ENCODE measurements at regions not wholly inside any gene's neighbourhood (a gene's known extent, or its start where the extent isn't known, plus 50 kb on each side); places are given as distances from the start of the nearest gene placed in this dataset.

- no peak for DNase-seq (ENCODE audit: low spot score)
These were observed 163.3 kb upstream of the NABP1 start for GRCh38 chr2:191514613-191515012.

GRCh38 chr2:191515551-191515950, 162.4 kb upstream of the NABP1 start:
- no peak for DNase-seq (ENCODE audit: low spot score)

- no peak for DNase-seq (ENCODE audit: low spot score)
These were observed 161.7 kb upstream of the NABP1 start for GRCh38 chr2:191516260-191516659.

- peak; percentile 16 for DNase-seq (ENCODE audit: low spot score)
These were observed 156.2 kb upstream of the NABP1 start for GRCh38 chr2:191521608-191522208.

GRCh38 chr2:191522478-191523120, 155.3 kb upstream of the NABP1 start:
- no peak for DNase-seq (ENCODE audit: low spot score)

DNA sequence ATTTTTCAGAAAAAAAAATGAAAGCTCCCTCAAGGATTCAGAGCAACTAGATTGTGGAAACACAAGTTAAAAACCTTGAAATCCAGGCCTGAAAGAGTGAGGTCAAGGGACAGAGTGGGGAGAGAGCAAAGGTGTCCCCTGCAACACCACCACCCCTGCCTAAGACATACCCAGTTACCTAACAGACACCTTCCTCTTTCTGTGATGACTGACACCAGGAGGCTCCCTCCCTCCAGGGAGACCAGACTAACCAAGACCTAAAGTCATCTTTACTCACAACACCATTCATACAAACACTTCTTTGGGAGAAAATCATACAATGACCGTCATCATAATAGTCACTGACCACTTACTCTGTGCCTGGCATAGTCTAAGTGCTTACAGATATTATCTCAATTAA, 151.8 kb upstream of the NABP1 start:
- no peak for DNase-seq (ENCODE audit: low spot score)

GRCh38 chr2:191526536-191526935, 151.4 kb upstream of the NABP1 start:
- no peak for DNase-seq (ENCODE audit: low spot score)

GRCh38 chr2:191526953-191527556, 150.9 kb upstream of the NABP1 start:
- no peak for DNase-seq (ENCODE audit: low spot score)

DNA sequence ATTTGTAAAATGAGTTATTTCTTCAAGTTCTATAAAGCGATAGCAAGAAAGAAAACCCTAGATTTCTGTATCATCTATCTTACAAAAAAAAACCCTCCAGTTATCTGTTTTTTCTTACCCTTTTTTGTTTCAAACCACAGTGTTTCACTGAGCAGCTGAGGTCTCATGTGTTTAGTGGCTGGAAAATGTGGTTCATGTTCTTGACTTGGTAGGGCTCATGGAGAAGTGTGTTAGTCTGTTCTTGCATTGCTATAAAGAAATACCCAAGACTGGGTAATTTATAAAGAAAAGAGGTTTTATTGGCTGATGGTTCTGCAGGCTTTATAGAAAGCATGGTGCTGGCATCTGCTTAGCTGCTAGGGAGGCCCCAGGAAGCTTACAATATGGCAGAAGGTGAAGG, 147.3 kb upstream of the NABP1 start:
- no peak for DNase-seq (ENCODE audit: low spot score)

DNA sequence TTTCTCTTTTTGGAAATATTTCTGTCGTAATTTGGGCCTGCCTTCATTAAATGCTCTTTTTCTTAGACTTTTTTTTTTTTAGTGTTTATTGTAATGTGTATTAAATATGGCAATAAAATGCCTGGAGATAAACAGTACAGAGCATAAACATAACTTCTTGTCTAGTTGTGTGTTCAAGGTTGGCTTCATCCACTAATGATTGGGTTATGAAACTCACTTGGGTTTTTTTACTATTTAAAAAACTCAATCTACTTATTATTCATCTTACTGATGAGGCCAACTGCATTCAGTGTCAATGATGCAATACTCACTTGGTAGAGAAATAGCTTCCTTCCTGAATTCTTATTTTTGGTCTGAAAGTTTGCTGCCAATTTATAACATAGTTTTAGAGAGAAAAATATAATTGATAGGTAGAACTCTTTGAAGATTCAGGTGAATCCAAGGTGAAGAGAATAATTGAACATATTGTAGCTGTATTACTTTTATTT, 144.2 kb upstream of the NABP1 start:
- no peak for DNase-seq (ENCODE audit: low spot score)

DNA sequence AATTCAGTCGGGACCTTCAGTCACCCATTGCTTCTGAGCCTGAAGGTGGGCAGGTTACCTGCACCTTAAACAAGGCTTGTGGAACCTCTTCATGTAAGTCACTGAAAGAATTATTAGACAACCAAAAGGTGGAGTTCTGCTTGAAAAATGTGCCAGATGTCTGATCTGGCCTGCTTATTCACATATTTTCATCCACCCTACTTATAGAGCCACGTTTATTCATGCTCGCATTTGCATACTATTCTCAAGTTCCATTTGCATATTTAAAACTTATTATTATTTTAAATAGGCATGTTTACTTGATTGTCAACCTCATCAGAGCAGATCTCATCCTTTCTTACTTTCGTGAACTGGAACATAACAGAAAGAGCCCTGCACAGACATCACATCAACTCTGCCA, 140.0 kb upstream of the NABP1 start:
- no peak for DNase-seq (ENCODE audit: low spot score)

DNA sequence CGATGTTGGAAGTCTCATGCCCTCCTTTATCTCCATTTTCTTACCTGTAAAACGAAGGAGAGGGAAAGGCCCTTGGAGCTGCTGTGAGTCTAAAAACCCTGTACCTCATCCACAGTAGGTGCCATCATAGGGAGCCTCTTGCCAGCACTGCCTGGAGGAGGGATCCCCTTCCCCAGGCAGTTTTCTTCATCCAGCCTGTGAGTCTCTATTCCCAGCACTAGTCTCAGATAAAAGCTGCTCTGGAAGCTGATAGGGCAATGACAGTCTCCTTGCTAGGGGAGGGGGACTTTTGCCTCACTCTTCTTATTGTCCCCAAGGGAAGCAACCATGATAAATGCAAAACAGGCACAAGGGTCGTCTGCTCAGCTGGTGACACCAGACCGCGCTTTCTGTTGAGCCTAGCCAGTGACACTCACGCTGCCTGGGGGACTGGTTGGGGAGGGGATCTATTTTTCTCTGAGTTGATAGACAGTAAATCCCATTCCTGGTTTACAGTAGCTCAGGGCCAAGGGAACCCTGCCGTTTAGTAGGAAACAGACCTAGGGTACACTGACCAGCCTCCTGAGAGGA, 139.5 kb upstream of the NABP1 start:
- DNase-seq (ENCODE audit: low spot score): no peak

GRCh38 chr2:191539068-191539467, 138.9 kb upstream of the NABP1 start:
- DNase-seq (ENCODE audit: low spot score): peak; percentile 27

GRCh38 chr2:191540681-191541080, 137.3 kb upstream of the NABP1 start:
- no peak for DNase-seq (ENCODE audit: low spot score)

GRCh38 chr2:191543708-191544107, 134.2 kb upstream of the NABP1 start:
- no peak for DNase-seq (ENCODE audit: low spot score)

DNA sequence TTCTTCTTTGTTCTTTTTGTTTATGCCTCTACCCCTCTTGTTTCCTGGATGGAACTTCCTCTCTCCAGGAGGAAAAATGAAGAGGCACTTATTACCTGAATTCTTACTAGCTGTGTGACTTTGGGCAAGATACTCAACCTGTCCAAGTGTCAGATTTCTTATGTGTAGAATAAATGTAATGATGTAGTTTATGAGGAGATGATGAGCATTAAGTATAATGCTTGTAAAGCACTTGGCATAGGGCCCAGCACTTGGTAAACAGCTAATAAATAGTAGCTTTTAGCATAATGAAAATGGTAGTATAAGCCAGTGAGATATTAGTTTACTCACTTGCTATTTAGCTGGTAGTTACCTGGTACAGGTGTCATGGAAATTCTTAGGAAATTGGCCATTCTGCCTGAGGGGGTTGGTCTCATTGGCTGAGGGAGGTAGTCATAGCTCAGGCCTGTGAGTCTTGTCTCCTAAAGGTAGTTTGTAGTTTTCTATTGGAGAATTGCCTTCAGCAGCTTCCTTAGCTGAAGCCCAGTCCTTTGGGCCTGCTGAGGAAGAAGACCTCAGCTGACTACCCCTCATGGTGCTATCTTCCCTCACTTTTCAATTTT, 133.4 kb upstream of the NABP1 start:
- no peak for DNase-seq (ENCODE audit: low spot score)

DNA sequence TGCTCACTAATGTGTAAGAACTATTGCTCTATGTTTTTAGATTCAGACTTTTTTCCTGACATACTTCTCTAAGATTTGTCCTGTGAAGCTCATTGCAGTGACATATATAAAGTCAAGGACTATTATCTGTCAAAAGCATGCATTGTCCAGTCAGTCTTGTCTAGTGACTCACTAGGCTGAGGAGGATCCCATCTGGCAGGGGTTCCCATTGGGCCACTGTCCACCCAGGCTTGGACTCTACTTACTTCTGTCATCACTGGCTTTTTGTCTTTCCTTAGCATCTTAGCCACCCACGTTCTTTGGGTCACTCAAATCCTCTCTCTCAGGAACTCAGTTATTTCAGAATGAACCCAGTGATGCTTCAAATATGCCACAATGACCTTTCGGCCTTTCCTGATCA, 132.6 kb upstream of the NABP1 start:
- no peak for DNase-seq (ENCODE audit: low spot score)

GRCh38 chr2:191552066-191552465, 125.9 kb upstream of the NABP1 start:
- no peak for DNase-seq (ENCODE audit: low spot score)

- DNase-seq (ENCODE audit: low spot score): no peak
These were observed 123.7 kb upstream of the NABP1 start for GRCh38 chr2:191554240-191554639.

GRCh38 chr2:191555092-191555742, 122.7 kb upstream of the NABP1 start:
- peak; percentile 93 for DNase-seq (ENCODE audit: low spot score)

GRCh38 chr2:191556463-191556862, 121.5 kb upstream of the NABP1 start:
- DNase-seq (ENCODE audit: low spot score): no peak

GRCh38 chr2:191557841-191558240, 120.1 kb upstream of the NABP1 start:
- DNase-seq (ENCODE audit: low spot score): no peak
